ENCODE measurements at regions not wholly inside any gene's neighbourhood (a gene's known extent, or its start where the extent isn't known, plus 50 kb on each side); places are given as distances from the start of the nearest gene placed in this dataset.

DNA sequence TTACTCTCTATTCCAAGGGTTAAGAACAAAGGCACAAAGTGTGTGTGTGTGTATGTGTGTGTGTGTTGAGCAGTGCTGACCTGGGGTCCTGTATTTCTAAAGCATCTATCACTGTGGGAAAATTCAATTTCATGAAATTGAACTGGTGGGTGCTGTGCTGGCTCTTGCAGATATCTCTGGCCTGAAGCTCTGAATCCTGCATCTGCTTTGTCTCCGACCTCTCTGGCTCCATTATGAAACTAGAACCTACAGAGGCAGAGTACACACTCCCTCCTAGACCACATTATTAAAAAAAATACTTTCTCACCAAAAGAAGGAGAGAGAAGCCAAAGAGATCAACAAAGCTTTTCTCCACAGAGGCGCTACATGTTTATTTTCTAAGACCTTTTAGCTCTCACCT is 88.4 kb upstream of the PDE4B start:
- Histone ChIP-seq H3K27me3 (no peaks in the 10 kb centered on the region), H3K9me3 (no peaks in the 10 kb centered on the region), H3K4me3 (no peak overlapping the region), H3K27ac (no peak overlapping the region), H3K36me3 (no peaks in the 10 kb centered on the region), H3K4me1 (no peaks in the 10 kb centered on the region)
- ATAC-seq (no peak), DNase-seq (no peak)
- TF ChIP-seq CTCF (IDR thresholded peaks at IDR 0.05), result no peak
- intact Hi-C loops (cut with DNase I), result no loop called here

DNA sequence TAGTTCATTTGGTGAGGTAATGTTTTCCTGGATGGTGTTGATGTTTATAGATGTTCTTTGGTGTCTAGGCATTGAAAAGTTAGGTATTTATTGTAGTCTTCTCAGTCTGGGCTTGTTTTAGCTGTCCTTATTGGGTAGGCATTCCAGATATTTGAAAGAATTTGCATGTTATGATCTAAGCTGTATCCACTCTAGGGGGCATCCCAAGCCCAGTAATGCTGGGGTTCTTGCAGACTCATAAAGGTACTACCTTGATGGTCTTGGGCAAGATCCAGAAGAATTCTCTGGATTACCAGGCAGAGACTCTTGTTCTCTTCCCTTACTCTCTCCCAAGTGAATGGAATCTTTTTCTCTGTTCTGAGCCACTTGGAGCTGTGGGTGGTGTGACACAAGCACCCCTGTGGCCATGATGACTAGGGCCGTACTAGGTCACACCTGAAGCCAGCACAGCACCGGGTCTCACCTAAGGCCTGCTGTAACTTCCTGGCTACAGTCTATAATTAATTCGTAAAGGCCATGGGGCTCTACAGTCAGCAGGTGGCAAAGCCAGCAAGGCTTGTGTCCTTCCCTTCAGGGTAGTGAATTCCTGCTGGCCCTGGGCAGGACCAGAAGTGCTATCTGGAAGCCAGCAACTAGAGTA is 74.8 kb upstream of the PDE4B start:
- no peaks in the 10 kb centered on the region for H3K9me3 ChIP-seq
- TF ChIP-seq CTCF (IDR thresholded peaks at IDR 0.05), result no peak
- H3K4me3 ChIP-seq, result no peak overlapping the region
- DNase-seq (no peak), ATAC-seq (no peak)
- H3K27ac ChIP-seq, result no peak overlapping the region
- H3K36me3 ChIP-seq, result no peaks in the 10 kb centered on the region
- no peaks in the 10 kb centered on the region for H3K27me3 ChIP-seq
- intact Hi-C loops (cut with DNase I), result no loop called here
- no peaks in the 10 kb centered on the region for H3K4me1 ChIP-seq

DNA sequence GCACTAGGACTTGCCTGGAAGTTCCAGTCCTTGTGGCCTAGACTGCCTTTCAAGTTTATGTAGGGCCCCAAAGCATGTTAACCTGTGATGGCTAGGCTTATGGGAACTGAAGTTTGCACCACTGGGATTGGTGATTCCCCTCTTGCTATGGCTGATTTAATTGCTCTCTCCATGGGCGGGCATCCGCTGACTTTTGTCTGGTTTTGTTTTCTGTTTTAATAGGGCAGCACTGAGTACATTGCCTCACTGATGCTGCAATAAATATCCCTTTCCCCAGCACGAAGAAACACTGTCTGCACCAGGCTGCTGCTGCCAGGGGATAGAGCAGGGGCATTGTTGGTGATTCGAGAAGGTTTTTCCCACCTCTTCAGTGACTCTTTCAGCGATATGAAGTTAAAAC is 73.3 kb upstream of the PDE4B start:
- Histone ChIP-seq H3K27ac (no peak overlapping the region), H3K4me1 (no peaks in the 10 kb centered on the region), H3K4me3 (no peak overlapping the region), H3K36me3 (no peaks in the 10 kb centered on the region), H3K9me3 (no peaks in the 10 kb centered on the region), H3K27me3 (no peaks in the 10 kb centered on the region)
- ATAC-seq (no peak), DNase-seq (no peak)
- TF ChIP-seq CTCF (IDR thresholded peaks at IDR 0.05), result no peak
- intact Hi-C loops (cut with DNase I), result no loop called here

- ATAC-seq (no peak), DNase-seq (no peak)
- no peaks in the 10 kb centered on the region for H3K9me3 ChIP-seq
- H3K36me3 ChIP-seq, result no peaks in the 10 kb centered on the region
- H3K4me1 ChIP-seq, result no peaks in the 10 kb centered on the region
- no peak overlapping the region for H3K27ac ChIP-seq
- TF ChIP-seq CTCF (IDR thresholded peaks at IDR 0.05), result no peak
- intact Hi-C loops (cut with DNase I), result no loop called here
- H3K4me3 ChIP-seq, result no peak overlapping the region
- H3K27me3 ChIP-seq, result no peaks in the 10 kb centered on the region
Observed at GRCh38 chr1:65722461-65722860, 70.2 kb upstream of the PDE4B start.

- H3K4me1 ChIP-seq, result no peaks in the 10 kb centered on the region
- no peak overlapping the region for H3K27ac ChIP-seq
- no peak overlapping the region for H3K4me3 ChIP-seq
- TF ChIP-seq CTCF (IDR thresholded peaks at IDR 0.05), result no peak
- H3K9me3 ChIP-seq, result no peaks in the 10 kb centered on the region
- no peaks in the 10 kb centered on the region for H3K36me3 ChIP-seq
- no peaks in the 10 kb centered on the region for H3K27me3 ChIP-seq
- ATAC-seq, result no peak
- intact Hi-C loops (cut with DNase I), result no loop called here
- no peak for DNase-seq
Observed at GRCh38 chr1:65724151-65724550, 68.5 kb upstream of the PDE4B start.

All from left lung (tissue), 4 donors.